ENCODE measurements at regions not wholly inside any gene's neighbourhood (a gene's known extent, or its start where the extent isn't known, plus 50 kb on each side); places are given as distances from the start of the nearest gene placed in this dataset.

DNA sequence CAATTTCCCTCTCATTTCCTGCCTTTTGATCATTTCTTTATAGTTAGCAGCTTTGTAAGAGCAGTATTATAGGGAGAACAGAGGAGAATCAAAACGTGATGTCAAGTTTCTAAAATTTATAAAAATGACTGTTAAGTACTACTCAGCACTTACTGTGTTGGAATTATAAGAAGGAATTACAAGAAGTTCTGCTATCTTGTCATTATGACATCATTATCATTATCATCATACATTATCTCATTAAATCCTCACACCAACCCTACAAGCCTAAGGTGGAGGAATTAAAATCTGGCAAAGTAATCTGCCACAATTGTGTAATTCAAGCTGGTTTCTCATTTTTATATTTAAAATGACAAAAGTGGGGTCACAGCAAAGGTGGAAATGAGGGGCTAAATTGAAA, 316.2 kb upstream of the CD180 start:
- CTCF ChIA-PET, result no interaction called here
- TF ChIP-seq, protein P1, sequence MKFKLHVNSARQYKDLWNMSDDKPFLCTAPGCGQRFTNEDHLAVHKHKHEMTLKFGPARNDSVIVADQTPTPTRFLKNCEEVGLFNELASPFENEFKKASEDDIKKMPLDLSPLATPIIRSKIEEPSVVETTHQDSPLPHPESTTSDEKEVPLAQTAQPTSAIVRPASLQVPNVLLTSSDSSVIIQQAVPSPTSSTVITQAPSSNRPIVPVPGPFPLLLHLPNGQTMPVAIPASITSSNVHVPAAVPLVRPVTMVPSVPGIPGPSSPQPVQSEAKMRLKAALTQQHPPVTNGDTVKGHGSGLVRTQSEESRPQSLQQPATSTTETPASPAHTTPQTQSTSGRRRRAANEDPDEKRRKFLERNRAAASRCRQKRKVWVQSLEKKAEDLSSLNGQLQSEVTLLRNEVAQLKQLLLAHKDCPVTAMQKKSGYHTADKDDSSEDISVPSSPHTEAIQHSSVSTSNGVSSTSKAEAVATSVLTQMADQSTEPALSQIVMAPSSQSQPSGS (tag by site-specific recombination; IDR thresholded peaks at IDR 0.05; ENCODE audit: low read depth), result peak; percentile 81
- TF ChIP-seq ZNF354C (tag by site-specific recombination; IDR thresholded peaks at IDR 0.05; ENCODE audit: borderline replicate concordance, low read depth) (no peak), ZNF629 (tag by site-specific recombination; IDR thresholded peaks at IDR 0.05) (no peak), EGR2 (tag by site-specific recombination; IDR thresholded peaks at IDR 0.05; ENCODE audit: low read depth) (no peak), ZNF140 (tag by site-specific recombination; IDR thresholded peaks at IDR 0.05) (no peak), GFI1B (tag by site-specific recombination; IDR thresholded peaks at IDR 0.05) (no peak)
- Histone ChIP-seq H3K4me3 (ENCODE audit: low read depth, low read length) (no peak overlapping the region), H3K9me3 (ENCODE audit: control insufficient read depth, insufficient read depth, low read depth, low read length) (no peaks in the 10 kb centered on the region), H3K27ac (ENCODE audit: extremely low read depth, low read depth, low read length) (no peak overlapping the region), H3K4me1 (ENCODE audit: control insufficient read depth, insufficient read depth, low read length) (no peaks in the 10 kb centered on the region), H3K36me3 (ENCODE audit: control insufficient read depth in 2 of 2, insufficient read depth in 1 of 2, low read length in 2 of 2) (no peaks in the 10 kb centered on the region)
- POLR2A ChIA-PET, result no interaction called here

DNA sequence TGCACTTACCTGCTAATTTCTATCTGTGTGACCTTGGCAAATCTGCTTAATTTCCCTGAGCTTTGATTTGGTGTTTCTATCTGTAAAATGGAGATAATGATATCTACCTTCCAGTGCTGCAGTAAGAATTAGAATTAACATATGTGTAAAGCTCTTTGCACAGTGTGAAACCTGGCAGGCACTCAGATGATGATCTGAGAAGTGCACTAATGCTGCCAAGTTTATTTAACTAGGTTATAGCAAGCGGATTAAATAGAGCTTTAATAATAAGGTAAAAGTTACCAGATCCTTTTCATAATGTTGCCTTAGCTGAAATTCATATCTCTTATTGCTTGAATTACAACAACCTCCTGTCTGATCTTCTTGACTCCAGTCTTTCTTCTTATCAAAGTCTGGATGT, 315.3 kb upstream of the CD180 start:
- H3K4me1 ChIP-seq (ENCODE audit: control insufficient read depth, insufficient read depth, low read length), result no peaks in the 10 kb centered on the region
- no peak overlapping the region for H3K4me3 ChIP-seq (ENCODE audit: low read depth, low read length)
- no peaks in the 10 kb centered on the region for H3K9me3 ChIP-seq (ENCODE audit: control insufficient read depth, insufficient read depth, low read depth, low read length)
- CTCF ChIA-PET, result no interaction called here
- no peak for TF ChIP-seq ZNF221 (tag by site-specific recombination; IDR thresholded peaks at IDR 0.05; ENCODE audit: borderline replicate concordance)
- TF ChIP-seq, protein P2, sequence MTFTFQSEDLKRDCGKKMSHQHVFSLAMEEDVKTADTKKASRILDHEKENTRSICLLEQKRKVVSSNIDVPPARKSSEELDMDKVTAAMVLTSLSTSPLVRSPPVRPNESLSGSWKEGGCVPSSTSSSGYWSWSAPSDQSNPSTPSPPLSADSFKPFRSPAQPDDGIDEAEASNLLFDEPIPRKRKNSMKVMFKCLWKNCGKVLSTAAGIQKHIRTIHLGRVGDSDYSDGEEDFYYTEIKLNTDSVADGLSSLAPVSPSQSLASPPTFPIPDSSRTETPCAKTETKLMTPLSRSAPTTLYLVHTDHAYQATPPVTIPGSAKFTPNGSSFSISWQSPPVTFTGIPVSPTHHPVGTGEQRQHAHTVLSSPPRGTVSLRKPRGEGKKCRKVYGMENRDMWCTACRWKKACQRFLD (tag by site-specific recombination; IDR thresholded peaks at IDR 0.05), result no peak
- no peak for TF ChIP-seq ZSCAN23 (tag by site-specific recombination; IDR thresholded peaks at IDR 0.05)
- TF ChIP-seq SP7 (tag by site-specific recombination; IDR thresholded peaks at IDR 0.05), result no peak
- TF ChIP-seq ZNF529 (tag by site-specific recombination; IDR thresholded peaks at IDR 0.05; ENCODE audit: insufficient replicate concordance), result no peak
- no peak for TF ChIP-seq ZFP69B (tag by site-specific recombination; IDR thresholded peaks at IDR 0.05)
- TF ChIP-seq ZNF175 (tag by site-specific recombination; IDR thresholded peaks at IDR 0.05), result no peak
- POLR2A ChIA-PET, result interaction anchor here (0.6 kb wide), 1 partner anchor 279 kb away, joined by 3 read pairs; no protein-coding TSS in a partner anchor
- H3K27ac ChIP-seq (ENCODE audit: extremely low read depth, low read depth, low read length), result no peak overlapping the region
- H3K36me3 ChIP-seq (ENCODE audit: control insufficient read depth in 2 of 2, insufficient read depth in 1 of 2, low read length in 2 of 2), result no peaks in the 10 kb centered on the region

DNA sequence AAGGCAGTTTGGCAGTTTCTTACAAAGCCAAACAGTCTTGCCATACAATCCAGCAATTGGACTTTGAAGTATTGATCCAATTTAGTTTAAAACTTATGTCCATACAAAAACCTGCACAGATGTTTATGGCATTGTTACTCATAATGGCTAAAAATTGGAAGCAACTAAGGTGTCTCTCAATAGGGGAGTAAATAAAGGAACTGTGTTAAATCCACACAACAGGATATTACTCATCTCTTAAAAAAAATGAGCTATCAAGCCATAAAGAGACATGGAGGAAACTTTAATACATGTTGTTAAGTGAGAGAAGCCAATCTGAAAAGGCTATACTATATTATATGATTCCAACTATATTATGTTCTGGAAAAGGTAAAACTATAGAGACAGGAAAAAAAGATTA, 313.6 kb upstream of the CD180 start:
- ChIA-PET POLR2A (no interaction called here), CTCF (interaction anchor here (1.2 kb wide), 1 partner anchor 17 kb away, joined by 5 read pairs; no protein-coding TSS in a partner anchor)
- Histone ChIP-seq H3K27ac (ENCODE audit: extremely low read depth, low read depth, low read length) (no peak overlapping the region), H3K4me3 (ENCODE audit: low read depth, low read length) (no peak overlapping the region), H3K4me1 (ENCODE audit: control insufficient read depth, insufficient read depth, low read length) (no peaks in the 10 kb centered on the region), H3K9me3 (ENCODE audit: control insufficient read depth, insufficient read depth, low read depth, low read length) (no peaks in the 10 kb centered on the region), H3K36me3 (ENCODE audit: control insufficient read depth in 2 of 2, insufficient read depth in 1 of 2, low read length in 2 of 2) (no peaks in the 10 kb centered on the region)
- TF ChIP-seq, protein P3, sequence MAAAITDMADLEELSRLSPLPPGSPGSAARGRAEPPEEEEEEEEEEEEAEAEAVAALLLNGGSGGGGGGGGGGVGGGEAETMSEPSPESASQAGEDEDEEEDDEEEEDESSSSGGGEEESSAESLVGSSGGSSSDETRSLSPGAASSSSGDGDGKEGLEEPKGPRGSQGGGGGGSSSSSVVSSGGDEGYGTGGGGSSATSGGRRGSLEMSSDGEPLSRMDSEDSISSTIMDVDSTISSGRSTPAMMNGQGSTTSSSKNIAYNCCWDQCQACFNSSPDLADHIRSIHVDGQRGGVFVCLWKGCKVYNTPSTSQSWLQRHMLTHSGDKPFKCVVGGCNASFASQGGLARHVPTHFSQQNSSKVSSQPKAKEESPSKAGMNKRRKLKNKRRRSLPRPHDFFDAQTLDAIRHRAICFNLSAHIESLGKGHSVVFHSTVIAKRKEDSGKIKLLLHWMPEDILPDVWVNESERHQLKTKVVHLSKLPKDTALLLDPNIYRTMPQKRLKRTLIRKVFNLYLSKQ (tag by site-specific recombination; IDR thresholded peaks at IDR 0.05; ENCODE audit: borderline replicate concordance), result no peak
- no peak for TF ChIP-seq ZNF350 (tag by site-specific recombination; IDR thresholded peaks at IDR 0.05)
- TF ChIP-seq, protein P4, sequence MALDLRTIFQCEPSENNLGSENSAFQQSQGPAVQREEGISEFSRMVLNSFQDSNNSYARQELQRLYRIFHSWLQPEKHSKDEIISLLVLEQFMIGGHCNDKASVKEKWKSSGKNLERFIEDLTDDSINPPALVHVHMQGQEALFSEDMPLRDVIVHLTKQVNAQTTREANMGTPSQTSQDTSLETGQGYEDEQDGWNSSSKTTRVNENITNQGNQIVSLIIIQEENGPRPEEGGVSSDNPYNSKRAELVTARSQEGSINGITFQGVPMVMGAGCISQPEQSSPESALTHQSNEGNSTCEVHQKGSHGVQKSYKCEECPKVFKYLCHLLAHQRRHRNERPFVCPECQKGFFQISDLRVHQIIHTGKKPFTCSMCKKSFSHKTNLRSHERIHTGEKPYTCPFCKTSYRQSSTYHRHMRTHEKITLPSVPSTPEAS (tag by site-specific recombination; IDR thresholded peaks at IDR 0.05), result no peak
- TF ChIP-seq ZNF433 (tag by site-specific recombination; IDR thresholded peaks at IDR 0.05; ENCODE audit: low read depth), result no peak
- TF ChIP-seq ZNF274 (IDR thresholded peaks at IDR 0.05; ENCODE audit: low read length), result no peak
- no peak for TF ChIP-seq ZNF274 (tag by site-specific recombination; IDR thresholded peaks at IDR 0.05; ENCODE audit: borderline replicate concordance)
- TF ChIP-seq ZSCAN23 (tag by site-specific recombination; IDR thresholded peaks at IDR 0.05), result no peak
- no peak for TF ChIP-seq ZNF664 (tag by site-specific recombination; IDR thresholded peaks at IDR 0.05)

Measured in HEK293 (cell line).